ENCODE measurements at regions not wholly inside any gene's neighbourhood (a gene's known extent, or its start where the extent isn't known, plus 50 kb on each side); places are given as distances from the start of the nearest gene placed in this dataset.

GRCh38 chr17:83200231-83200699, 120.9 kb downstream of the METRNL start:
- no TSS peak for BruUV-seq (replicated peaks)
- no peaks in the 10 kb centered on the region for H3K4me1 ChIP-seq (ENCODE audit: control insufficient read depth in 1 of 2, insufficient read depth in 2 of 2, low read length in 2 of 2)
- H3K4me2 ChIP-seq (ENCODE audit: low read length): no peak overlapping the region
- no peaks in the 10 kb centered on the region for H4K20me1 ChIP-seq (ENCODE audit: insufficient read depth)
- ATAC-seq (no peak), DNase-seq (ENCODE audit: low read depth, low spot score) (no peak)
- H3K9me3 ChIP-seq (ENCODE audit: control insufficient read depth in 1 of 2, insufficient read depth in 1 of 2, low read depth in 1 of 2, low read length in 2 of 2): peaks cover 15 to 18% of the 10 kb centered on the region in 2 experiments; a peak in 2 of 4 replicates
- H3K9me2 ChIP-seq (ENCODE audit: insufficient read depth): no peaks in the 10 kb centered on the region
- H3K79me2 ChIP-seq (ENCODE audit: insufficient read depth, low read length): no peaks in the 10 kb centered on the region
- RAD21 ChIA-PET (ENCODE audit: low non-redundant PET in 1 of 2, low total read pairs in 2 of 2, uncharacterized antibody in 2 of 2, unreplicated experiment in 2 of 2): no interaction called here
- CTCF ChIA-PET: no interaction called here
- no peak for TF ChIP-seq SIN3A (IDR thresholded peaks at IDR 0.05; ENCODE audit: low read depth)
- TF ChIP-seq EZH2phosphoT487 (IDR thresholded peaks at IDR 0.05; ENCODE audit: borderline replicate concordance): no peak
- TF ChIP-seq POLR2AphosphoS5 (IDR thresholded peaks at IDR 0.05; ENCODE audit: low read depth, low read length): no peak
- no peak for TF ChIP-seq CEBPB (IDR thresholded peaks at IDR 0.05; ENCODE audit: low read depth)
- POLR2A ChIA-PET: no interaction called here
- no peaks in the 10 kb centered on the region for H3K36me3 ChIP-seq (ENCODE audit: control insufficient read depth in 1 of 2, insufficient read depth in 2 of 2, low read length in 2 of 2)
- no peak overlapping the region for H2AFZ ChIP-seq (ENCODE audit: low read depth, low read length, poor library complexity, severe bottlenecking)
- no peak overlapping the region for H3K9ac ChIP-seq (ENCODE audit: low read length)
- no peaks in the 10 kb centered on the region for H3K27me3 ChIP-seq (ENCODE audit: insufficient read depth, low read length)
- no peak overlapping the region for H3K4me3 ChIP-seq (replicated peaks in 1 of 2; ENCODE audit: low read depth in 1 of 2, low read length in 2 of 2)
- no peak overlapping the region for H3K27ac ChIP-seq (ENCODE audit: low read depth, low read length)
- intact Hi-C loops (cut with micrococcal nuclease): no loop called here

GRCh38 chr17:83200751-83201150, 121.3 kb downstream of the METRNL start:
- no peak for TF ChIP-seq YY1 (IDR thresholded peaks at IDR 0.05; ENCODE audit: extremely low read depth, insufficient replicate concordance, low read depth, low read length)
- TF ChIP-seq EZH2phosphoT487 (IDR thresholded peaks at IDR 0.05; ENCODE audit: borderline replicate concordance): no peak
- no peak for TF ChIP-seq JUND (IDR thresholded peaks at IDR 0.05)
- no peak for TF ChIP-seq CBX3 (IDR thresholded peaks at IDR 0.05; ENCODE audit: low read depth)
- no peak for TF ChIP-seq TCF7L2 (IDR thresholded peaks at IDR 0.05; ENCODE audit: borderline replicate concordance, extremely low read depth, insufficient read depth, insufficient read length)
- H3K79me2 ChIP-seq (ENCODE audit: insufficient read depth, low read length): no peaks in the 10 kb centered on the region
- no peak overlapping the region for H3K27ac ChIP-seq (ENCODE audit: low read depth, low read length)
- no peak for ATAC-seq
- BruUV-seq (replicated peaks): no TSS peak
- DNase-seq (ENCODE audit: low read depth, low spot score): no peak
- no peaks in the 10 kb centered on the region for H4K20me1 ChIP-seq (ENCODE audit: insufficient read depth)
- no peaks in the 10 kb centered on the region for H3K9me2 ChIP-seq (ENCODE audit: insufficient read depth)
- H3K36me3 ChIP-seq (ENCODE audit: control insufficient read depth in 1 of 2, insufficient read depth in 2 of 2, low read length in 2 of 2): no peaks in the 10 kb centered on the region
- H3K4me1 ChIP-seq (ENCODE audit: control insufficient read depth in 1 of 2, insufficient read depth in 2 of 2, low read length in 2 of 2): no peaks in the 10 kb centered on the region
- H3K27me3 ChIP-seq (ENCODE audit: insufficient read depth, low read length): no peaks in the 10 kb centered on the region
- H3K4me3 ChIP-seq (replicated peaks in 1 of 2; ENCODE audit: low read depth in 1 of 2, low read length in 2 of 2): no peak overlapping the region
- H2AFZ ChIP-seq (ENCODE audit: low read depth, low read length, poor library complexity, severe bottlenecking): no peak overlapping the region
- RAD21 ChIA-PET (ENCODE audit: low non-redundant PET in 1 of 2, low total read pairs in 2 of 2, uncharacterized antibody in 2 of 2, unreplicated experiment in 2 of 2): no interaction called here
- intact Hi-C loops (cut with micrococcal nuclease): no loop called here
- CTCF ChIA-PET: no interaction called here
- H3K9ac ChIP-seq (ENCODE audit: low read length): no peak overlapping the region
- POLR2A ChIA-PET: no interaction called here
- H3K4me2 ChIP-seq (ENCODE audit: low read length): no peak overlapping the region
- peaks cover 15 to 18% of the 10 kb centered on the region in 2 experiments; a peak in 2 of 4 replicates for H3K9me3 ChIP-seq (ENCODE audit: control insufficient read depth in 1 of 2, insufficient read depth in 1 of 2, low read depth in 1 of 2, low read length in 2 of 2)
